GM12891 (cell line): ENCODE measurements at regions not wholly inside any gene's neighbourhood (a gene's known extent, or its start where the extent isn't known, plus 50 kb on each side); places are given as distances from the start of the nearest gene placed in this dataset.

Source experiments
- PAX5 ChIP-seq: IDR thresholded peaks from 2 replicates; pipeline ENCODE4 v1.6.1; 2011; ENCODE audit warnings: low read length, moderate library complexity, mild to moderate bottlenecking; ENCODE audit not compliant: insufficient read depth, severe bottlenecking
- POLR2A ChIP-seq: IDR thresholded peaks from 2 replicates; pipeline ENCODE4 v1.6.1; 2011; ENCODE audit warnings: low read depth, low read length, control low read depth
- POLR2AphosphoS5 ChIP-seq: IDR thresholded peaks from 2 replicates; pipeline ENCODE4 v1.6.1; 2011; ENCODE audit warnings: low read depth, low read length, control low read depth
- POU2F2 ChIP-seq: IDR thresholded peaks from 2 replicates; pipeline ENCODE4 v1.6.1; 2011; ENCODE audit warnings: low read depth, mild to moderate bottlenecking, control low read depth, low read length, moderate library complexity
- SPI1 ChIP-seq: IDR thresholded peaks from 2 replicates; pipeline ENCODE4 v1.6.1; 2011; ENCODE audit warnings: low read depth, low read length, control low read depth
- TAF1 ChIP-seq: IDR thresholded peaks from 2 replicates; pipeline ENCODE4 v1.6.1; 2011; ENCODE audit warnings: low read depth, low read length, control low read depth

GRCh38 chr5:158074597-158074991, 215.6 kb upstream of the CLINT1 start:
- no peak for TF ChIP-seq POLR2A
- no peak for TF ChIP-seq POLR2AphosphoS5
- TF ChIP-seq TAF1: no peak
- TF ChIP-seq PAX5: no peak
- no peak for TF ChIP-seq POU2F2
- no peak for TF ChIP-seq SPI1
